ENCODE measurements at regions not wholly inside any gene's neighbourhood (a gene's known extent, or its start where the extent isn't known, plus 50 kb on each side); places are given as distances from the start of the nearest gene placed in this dataset.

DNA sequence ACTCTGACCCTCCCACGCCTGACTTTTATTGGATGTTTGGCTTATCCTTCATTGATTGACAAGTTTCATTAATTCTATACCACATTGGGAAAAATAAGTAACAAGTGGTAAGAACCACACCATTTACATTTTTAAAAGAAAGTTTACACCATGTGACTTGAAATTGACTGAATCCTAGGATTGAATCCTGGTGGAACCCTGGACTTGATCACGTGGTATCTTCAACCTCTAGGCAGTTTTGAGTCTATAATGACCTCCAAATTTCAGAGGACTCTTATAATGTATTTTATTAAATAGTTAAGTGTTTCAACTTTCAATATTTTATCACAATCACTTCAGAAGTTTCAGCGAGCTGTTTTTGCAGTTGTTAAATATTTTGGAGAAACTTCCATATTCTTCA is 172.0 kb downstream of the SLC6A15 start:
- TF ChIP-seq, protein P1, sequence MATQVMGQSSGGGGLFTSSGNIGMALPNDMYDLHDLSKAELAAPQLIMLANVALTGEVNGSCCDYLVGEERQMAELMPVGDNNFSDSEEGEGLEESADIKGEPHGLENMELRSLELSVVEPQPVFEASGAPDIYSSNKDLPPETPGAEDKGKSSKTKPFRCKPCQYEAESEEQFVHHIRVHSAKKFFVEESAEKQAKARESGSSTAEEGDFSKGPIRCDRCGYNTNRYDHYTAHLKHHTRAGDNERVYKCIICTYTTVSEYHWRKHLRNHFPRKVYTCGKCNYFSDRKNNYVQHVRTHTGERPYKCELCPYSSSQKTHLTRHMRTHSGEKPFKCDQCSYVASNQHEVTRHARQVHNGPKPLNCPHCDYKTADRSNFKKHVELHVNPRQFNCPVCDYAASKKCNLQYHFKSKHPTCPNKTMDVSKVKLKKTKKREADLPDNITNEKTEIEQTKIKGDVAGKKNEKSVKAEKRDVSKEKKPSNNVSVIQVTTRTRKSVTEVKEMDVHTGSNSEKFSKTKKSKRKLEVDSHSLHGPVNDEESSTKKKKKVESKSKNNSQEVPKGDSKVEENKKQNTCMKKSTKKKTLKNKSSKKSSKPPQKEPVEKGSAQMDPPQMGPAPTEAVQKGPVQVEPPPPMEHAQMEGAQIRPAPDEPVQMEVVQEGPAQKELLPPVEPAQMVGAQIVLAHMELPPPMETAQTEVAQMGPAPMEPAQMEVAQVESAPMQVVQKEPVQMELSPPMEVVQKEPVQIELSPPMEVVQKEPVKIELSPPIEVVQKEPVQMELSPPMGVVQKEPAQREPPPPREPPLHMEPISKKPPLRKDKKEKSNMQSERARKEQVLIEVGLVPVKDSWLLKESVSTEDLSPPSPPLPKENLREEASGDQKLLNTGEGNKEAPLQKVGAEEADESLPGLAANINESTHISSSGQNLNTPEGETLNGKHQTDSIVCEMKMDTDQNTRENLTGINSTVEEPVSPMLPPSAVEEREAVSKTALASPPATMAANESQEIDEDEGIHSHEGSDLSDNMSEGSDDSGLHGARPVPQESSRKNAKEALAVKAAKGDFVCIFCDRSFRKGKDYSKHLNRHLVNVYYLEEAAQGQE (IDR thresholded peaks at IDR 0.05; ENCODE audit: insufficient read depth in 1 of 2, low read depth in 2 of 2, low read length in 2 of 2): no peak
- TF ChIP-seq TAF1 (IDR thresholded peaks at IDR 0.05; ENCODE audit: borderline replicate concordance, insufficient read depth, low read length) (no peak), SIN3A (IDR thresholded peaks at IDR 0.05; ENCODE audit: borderline replicate concordance, insufficient read depth, low read length) (no peak), POLR2AphosphoS5 (IDR thresholded peaks at IDR 0.05; ENCODE audit: low read depth, low read length) (no peak)

All from PFSK-1 (cell line).